ENCODE measurements at regions not wholly inside any gene's neighbourhood (a gene's known extent, or its start where the extent isn't known, plus 50 kb on each side); places are given as distances from the start of the nearest gene placed in this dataset.

DNA sequence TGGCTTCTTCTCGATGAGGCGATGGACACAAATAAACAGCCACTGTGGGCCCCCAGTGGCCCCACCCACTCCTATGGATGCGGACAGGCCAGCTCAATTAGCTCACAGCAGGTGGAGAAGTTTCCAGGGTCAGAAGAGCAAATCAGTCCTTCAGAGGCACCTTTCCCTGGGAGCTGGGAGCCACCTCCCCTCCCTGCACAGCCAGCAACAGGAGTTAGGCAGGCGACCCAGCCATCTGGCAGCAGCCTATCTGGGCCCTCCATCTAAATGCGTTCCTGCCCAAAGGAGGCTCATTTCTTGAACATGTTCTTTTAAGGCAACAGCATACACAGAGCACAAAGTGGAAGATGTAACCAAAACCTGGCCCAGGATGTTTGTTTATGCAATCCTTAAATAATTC is 211.9 kb upstream of the ARRDC4 start:
- no peak for TF ChIP-seq POLR2A (IDR thresholded peaks at IDR 0.05)
- TF ChIP-seq, protein P1, sequence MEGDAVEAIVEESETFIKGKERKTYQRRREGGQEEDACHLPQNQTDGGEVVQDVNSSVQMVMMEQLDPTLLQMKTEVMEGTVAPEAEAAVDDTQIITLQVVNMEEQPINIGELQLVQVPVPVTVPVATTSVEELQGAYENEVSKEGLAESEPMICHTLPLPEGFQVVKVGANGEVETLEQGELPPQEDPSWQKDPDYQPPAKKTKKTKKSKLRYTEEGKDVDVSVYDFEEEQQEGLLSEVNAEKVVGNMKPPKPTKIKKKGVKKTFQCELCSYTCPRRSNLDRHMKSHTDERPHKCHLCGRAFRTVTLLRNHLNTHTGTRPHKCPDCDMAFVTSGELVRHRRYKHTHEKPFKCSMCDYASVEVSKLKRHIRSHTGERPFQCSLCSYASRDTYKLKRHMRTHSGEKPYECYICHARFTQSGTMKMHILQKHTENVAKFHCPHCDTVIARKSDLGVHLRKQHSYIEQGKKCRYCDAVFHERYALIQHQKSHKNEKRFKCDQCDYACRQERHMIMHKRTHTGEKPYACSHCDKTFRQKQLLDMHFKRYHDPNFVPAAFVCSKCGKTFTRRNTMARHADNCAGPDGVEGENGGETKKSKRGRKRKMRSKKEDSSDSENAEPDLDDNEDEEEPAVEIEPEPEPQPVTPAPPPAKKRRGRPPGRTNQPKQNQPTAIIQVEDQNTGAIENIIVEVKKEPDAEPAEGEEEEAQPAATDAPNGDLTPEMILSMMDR (IDR thresholded peaks at IDR 0.05 in 4 of 5, conservative IDR thresholded peaks at IDR 0.05 in 1 of 5), result no peak

Data from gastrocnemius medialis (tissue), 4 donors.